Superior temporal gyrus (tissue), 1 donor: ENCODE measurements at regions not wholly inside any gene's neighbourhood (a gene's known extent, or its start where the extent isn't known, plus 50 kb on each side); places are given as distances from the start of the nearest gene placed in this dataset.

Source experiments
- DNase-seq: peaks from one replicate; pipeline ENCODE4 v3.0.0-alpha.2; 2016; ENCODE audit errors: extremely low spot score

DNA sequence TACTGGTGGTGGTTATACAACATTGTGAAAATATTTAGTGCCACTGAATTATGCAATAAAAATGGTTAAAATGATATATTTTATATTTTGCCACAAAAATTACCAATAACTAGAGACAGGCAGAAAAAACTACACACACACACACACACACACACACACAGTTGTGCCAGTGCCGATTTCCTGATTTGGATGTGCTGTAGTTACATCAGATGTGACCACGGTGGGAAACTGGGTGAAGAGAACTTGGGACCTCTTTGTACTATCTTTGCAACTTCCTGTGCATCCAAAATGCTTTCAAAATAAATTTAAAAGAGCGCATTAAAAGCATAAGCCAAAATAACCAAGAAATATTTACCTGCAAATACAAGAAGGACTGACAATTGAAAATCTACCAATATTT is 61.6 kb upstream of the CCBE1 start:
- DNase-seq, result no peak

DNA sequence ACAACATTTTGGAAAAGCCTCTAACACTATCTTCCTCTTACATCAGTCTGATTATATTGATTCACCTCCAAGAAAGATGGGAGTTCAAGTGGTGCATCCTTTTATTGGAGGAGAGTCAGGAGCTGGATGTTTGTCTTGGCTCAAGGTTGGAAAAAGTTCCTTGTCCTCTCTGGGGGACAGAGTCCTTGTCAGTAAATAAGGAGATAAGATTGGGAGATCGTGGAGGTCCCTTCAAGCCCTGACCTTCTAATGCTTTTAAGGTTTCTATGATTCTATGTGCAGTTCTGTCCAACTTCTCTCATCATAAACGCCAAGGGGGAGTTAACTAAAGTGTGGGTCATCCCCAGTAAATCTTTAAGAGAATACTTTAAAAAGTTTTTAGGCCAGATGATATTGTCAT is 60.9 kb upstream of the CCBE1 start:
- DNase-seq, result no peak

DNA sequence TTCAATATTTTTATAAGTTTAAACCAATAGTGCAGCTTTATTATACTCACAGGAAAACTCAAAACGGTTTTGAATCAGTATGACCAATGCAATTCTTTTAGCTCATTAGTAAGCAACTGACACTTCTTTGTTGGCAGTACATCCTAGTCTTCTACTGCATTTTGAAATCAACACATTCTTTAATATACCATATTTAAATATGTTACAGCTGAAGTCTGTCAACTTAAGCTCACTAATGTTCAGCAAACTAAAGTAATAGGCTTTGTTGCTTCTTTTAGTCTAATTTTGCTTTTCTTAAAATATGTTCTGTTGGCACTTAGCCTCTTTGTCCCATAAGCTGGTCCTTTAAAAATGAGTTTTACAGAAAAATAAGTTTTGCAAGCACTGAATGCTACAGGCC is 55.4 kb upstream of the CCBE1 start:
- peak; percentile 43 for DNase-seq

DNA sequence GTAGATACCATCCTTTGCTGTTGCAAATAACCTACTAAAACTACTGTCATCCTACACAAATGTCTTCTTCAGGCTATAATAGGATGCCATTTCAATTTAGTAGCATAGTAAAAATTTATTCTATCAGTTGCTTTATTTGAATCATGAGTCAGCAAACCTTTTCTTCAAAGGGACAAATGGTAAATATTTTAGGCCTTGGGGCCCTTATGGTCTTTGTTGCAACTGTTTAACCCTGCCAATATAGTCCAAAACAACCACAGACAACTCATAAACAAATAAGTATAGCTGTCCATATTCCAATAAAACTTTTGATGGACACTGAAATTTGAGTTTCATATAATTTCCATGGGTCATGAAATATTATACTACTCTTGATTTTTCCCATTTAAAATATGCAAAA is 54.0 kb upstream of the CCBE1 start:
- DNase-seq, result no peak

DNA sequence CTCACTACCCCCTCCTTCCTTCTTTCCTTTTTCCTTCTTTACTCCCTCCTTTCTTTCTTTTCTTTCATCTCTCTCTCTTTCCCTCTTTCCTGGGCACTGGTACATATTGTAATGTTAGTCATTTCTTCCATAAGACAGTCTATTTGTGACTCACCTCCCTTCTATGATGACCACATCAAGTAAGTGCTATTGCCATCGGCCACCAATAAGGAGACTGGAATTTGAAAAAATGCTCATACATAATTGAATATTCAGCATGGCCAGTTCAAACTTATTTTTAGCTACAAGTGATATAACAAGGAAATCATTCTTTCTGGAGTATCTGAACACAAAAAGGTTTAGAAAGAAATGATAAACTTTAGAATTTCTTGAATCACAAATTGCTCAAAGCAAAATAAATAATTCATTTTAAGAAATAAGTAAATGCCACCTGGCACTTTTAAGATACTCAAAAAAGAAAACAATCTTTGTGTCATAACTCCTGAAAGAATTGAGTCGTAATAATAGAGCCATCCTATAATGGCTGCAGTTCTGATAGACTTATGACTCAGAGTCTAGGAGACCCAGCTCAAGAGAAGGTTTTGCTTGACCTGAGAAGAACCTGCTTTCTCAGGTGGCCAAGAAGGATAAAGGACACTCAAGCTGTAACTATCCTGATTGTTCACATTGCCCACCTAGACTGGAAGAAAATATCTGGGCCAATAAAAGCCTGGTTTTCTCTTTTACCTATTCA is 51.6 kb upstream of the CCBE1 start:
- DNase-seq, result no peak
